GM12878 (cell line): ENCODE measurements at regions not wholly inside any gene's neighbourhood (a gene's known extent, or its start where the extent isn't known, plus 50 kb on each side); places are given as distances from the start of the nearest gene placed in this dataset.

Experiments
- ATAC-seq: fragments of 200-7000 bp; cut with Tn5 transposase; 3 replicates; pipeline ENCODE4 v1.9.1; 2020; ENCODE audit warnings: mild to moderate bottlenecking, moderate library complexity
- BruUV-seq: library from RNA; stranded (reverse); fragments of 400-500 nt; replicated peaks from 2 replicates; lab custom pipeline; 2021; lab: Mats Ljungman, UMichigan
- CTCF ChIA-PET: fragments of 300-600 bp; sonication (Branson Sonifier 250); formaldehyde crosslinking; extraction: SDS; loops from one replicate; lab custom pipeline; 2021; ENCODE audit warnings: inconsistent platforms; lab: Yijun Ruan, JAX
- POLR2A ChIA-PET: fragments of 350-600 bp; formaldehyde crosslinking; extraction: SDS; loops from one replicate; lab custom pipeline; 2021; ENCODE audit warnings: inconsistent platforms; lab: Charles Lee
- RAD21 ChIA-PET: fragments of 300-600 bp; sonication (Branson Sonifier 250); formaldehyde crosslinking; loops from one replicate; lab custom pipeline; 2023; ENCODE audit warnings: antibody characterized with exemption; ENCODE audit not compliant: unreplicated experiment; lab: Charles Lee
- SMC1A ChIA-PET: fragments of 300-600 bp; sonication (Branson Sonifier 250); formaldehyde crosslinking; loops from one replicate; lab custom pipeline; 2023; ENCODE audit not compliant: unreplicated experiment, uncharacterized antibody; lab: Charles Lee
- DNase-seq: peaks from one replicate; pipeline ENCODE4 v3.0.0-alpha.2; 2011; ENCODE audit warnings: low read depth, low spot score
- FAIRE-seq: peaks from 3 replicates; lab custom pipeline; 2011; peaks lifted over from hg19 to GRCh38; lab: Jason Lieb, UNC
- H2AFZ ChIP-seq: 2 replicates; pipeline ENCODE4 v1.6.0; 2011; ENCODE audit warnings: low read depth, low read length, control low read depth; ENCODE audit not compliant: control insufficient read depth
- H3K27ac ChIP-seq: 2 replicates; pipeline ENCODE4 v1.5.1; 2011; ENCODE audit warnings: control low read depth; ENCODE audit not compliant: control insufficient read depth, insufficient read depth
- H3K27me3 ChIP-seq, 2 experiments: replicated peaks in 1 of 2; 2 replicates each; pipeline versions ENCODE4 v1.6.0 to v1.6.1; 2011; ENCODE audit warnings: low read length in 1 of 2; ENCODE audit not compliant: control insufficient read depth in 2 of 2, insufficient read depth in 2 of 2
- H3K36me3 ChIP-seq, 2 experiments: 2 replicates each; pipeline ENCODE4 v1.5.1; 2011; ENCODE audit warnings: low read length in 1 of 2; ENCODE audit not compliant: control insufficient read depth in 2 of 2, insufficient read depth in 2 of 2
- H3K4me1 ChIP-seq: 2 replicates; pipeline ENCODE4 v1.6.1; 2011; ENCODE audit warnings: mild to moderate bottlenecking, low read length, moderate library complexity, mixed read lengths; ENCODE audit not compliant: control insufficient read depth, insufficient read depth
- H3K4me2 ChIP-seq: 2 replicates; pipeline ENCODE4 v1.6.0; 2011; ENCODE audit warnings: control low read depth; ENCODE audit not compliant: control insufficient read depth, insufficient read depth
- H3K4me3 ChIP-seq: fragments of 200-600 bp; sonication (generic); 2 replicates; pipeline ENCODE4 v1.5.1; 2016
- H3K79me2 ChIP-seq: 2 replicates; pipeline ENCODE4 v1.6.0; 2011; ENCODE audit warnings: low read length; ENCODE audit not compliant: control insufficient read depth, insufficient read depth
- H3K9ac ChIP-seq: 2 replicates; pipeline ENCODE4 v1.8.0; 2011; ENCODE audit warnings: low read length, control low read depth, mixed read lengths; ENCODE audit not compliant: control insufficient read depth, insufficient read depth
- H3K9me3 ChIP-seq: replicated peaks from 3 replicates; pipeline ENCODE4 v1.5.1; 2011; ENCODE audit warnings: mild to moderate bottlenecking, low read length; ENCODE audit not compliant: control insufficient read depth, insufficient read depth
- H4K20me1 ChIP-seq: 2 replicates; pipeline ENCODE4 v1.6.0; 2011; ENCODE audit not compliant: control insufficient read depth, insufficient read depth
- CEBPB ChIP-seq, 2 experiments: fragments of 150-350 bp in 1 of 2; IDR thresholded peaks; 2 replicates each; pipeline ENCODE4 v1.6.1; 2012 to 2014; ENCODE audit warnings: low read depth in 2 of 2, low read length in 2 of 2, borderline replicate concordance in 1 of 2, inconsistent platforms in 1 of 2
- ESRRA ChIP-seq: IDR thresholded peaks from 2 replicates; pipeline ENCODE4 v1.6.1; 2012; ENCODE audit warnings: mild to moderate bottlenecking, low read length, improper control_type of control experiment
- KDM1A ChIP-seq: fragments of 200-600 bp; sonication (generic); IDR thresholded peaks from 2 replicates; pipeline ENCODE4 v1.6.1; 2016; ENCODE audit warnings: borderline replicate concordance
- NBN ChIP-seq: fragments of 450-650 bp; IDR thresholded peaks from 2 replicates; pipeline ENCODE4 v1.6.1; 2016
- PRDM15 ChIP-seq: fragments of 450-650 bp; formaldehyde crosslinking; IDR thresholded peaks from 2 replicates; pipeline ENCODE4 v1.4.0; 2020; ENCODE audit warnings: mild to moderate bottlenecking, moderate library complexity
- RFX5 ChIP-seq: IDR thresholded peaks from 2 replicates; pipeline ENCODE4 v1.6.1; 2011; ENCODE audit warnings: low read depth, low read length, improper control_type of control experiment
- SREBF1 ChIP-seq: IDR thresholded peaks from 2 replicates; pipeline ENCODE4 v1.6.1; 2012; ENCODE audit warnings: mild to moderate bottlenecking, low read length
- SREBF2 ChIP-seq: IDR thresholded peaks from 2 replicates; pipeline ENCODE4 v1.6.1; 2012; ENCODE audit warnings: mild to moderate bottlenecking, low read length
- ZBTB11 ChIP-seq: fragments of 450-650 bp; formaldehyde crosslinking; IDR thresholded peaks from 2 replicates; pipeline ENCODE4 v1.5.0; 2022; ENCODE audit warnings: mild to moderate bottlenecking, missing genetic modification characterization
- ZNF384 ChIP-seq: IDR thresholded peaks from 2 replicates; pipeline ENCODE4 v1.6.1; 2012; ENCODE audit warnings: low read depth, mild to moderate bottlenecking, low read length, improper control_type of control experiment, borderline replicate concordance
- ZNF592 ChIP-seq: fragments of 450-650 bp; IDR thresholded peaks from 2 replicates; pipeline ENCODE4 v1.6.1; 2017; ENCODE audit warnings: mild to moderate bottlenecking, moderate library complexity
- WGBS: methylation state at CpG from one replicate; pipeline ENCODE4 v1.1.6; 2016; ENCODE audit warnings: low lambda C conversion rate; ENCODE audit not compliant: insufficient replicate concordance, insufficient coverage; ENCODE audit errors: missing lambda C conversion rate; 5-methylcytosine and 5-hydroxymethylcytosine counted together
- in situ Hi-C: fragments of 300-500 bp; cut with MboI; formaldehyde crosslinking; loops from 9 replicates; pipeline ENCODE4 v1.14.3; 2018; ENCODE audit warnings: mixed read lengths
- intact Hi-C: fragments of 100-400 bp; cut with micrococcal nuclease; formaldehyde crosslinking; loops from one replicate; pipeline ENCODE4 v1.14.2; 2022; ENCODE audit not compliant: unreplicated experiment

- intact Hi-C loops (no loop called here), in situ Hi-C loops (no loop called here)
- BruUV-seq = no TSS peak
- no peaks in the 10 kb centered on the region for H3K36me3 ChIP-seq
- H3K4me1 ChIP-seq = peaks cover 4% of the 10 kb centered on the region; the same call in 1 of the 2 replicates
- no peak overlapping the region for H3K4me2 ChIP-seq
- H3K9ac ChIP-seq = no peak overlapping the region
- ChIA-PET SMC1A (interaction anchor here (1.4 kb wide), 1 partner anchor 31 kb away, joined by 3 read pairs; no protein-coding TSS in a partner anchor), POLR2A (no interaction called here), CTCF (interaction anchor here (1.0 to 1.3 kb wide), 2 partner anchors 17 to 427 kb away, joined by 3 read pairs; no protein-coding TSS in a partner anchor), RAD21 (no interaction called here)
- FAIRE-seq (no peak), DNase-seq (no peak), ATAC-seq (no peak)
- H3K4me3 ChIP-seq = no peak overlapping the region
- no peaks in the 10 kb centered on the region for H4K20me1 ChIP-seq
- no peak overlapping the region for H2AFZ ChIP-seq
- H3K9me3 ChIP-seq = no peaks in the 10 kb centered on the region
- no peaks in the 10 kb centered on the region for H3K79me2 ChIP-seq
- no peak overlapping the region for H3K27ac ChIP-seq
- no peaks in the 10 kb centered on the region for H3K27me3 ChIP-seq
- 60% methylated on average over 4 of the region's 4 CpGs for WGBS
- TF ChIP-seq ZNF384 (no peak), SREBF1 (no peak), PRDM15 (CRISPR knock-in tag) (no peak), CEBPB (IDR thresholded peaks at IDR 0.05; ENCODE audit: borderline replicate concordance in 1 of 2, low read depth in 2 of 2, low read length in 2 of 2) (no peak), KDM1A (no peak), SREBF2 (no peak), ESRRA (no peak), ZBTB11 (CRISPR knock-in tag) (no peak), ZNF592 (no peak), RFX5 (no peak), NBN (no peak)
Measured at GRCh38 chr18:25957017-25957416, 133.4 kb downstream of the SS18 start.
